ENCODE measurements at regions not wholly inside any gene's neighbourhood (a gene's known extent, or its start where the extent isn't known, plus 50 kb on each side); places are given as distances from the start of the nearest gene placed in this dataset.
A peak's percentile ranks its signal among the peaks of the same experiment; 100 is the strongest.

GRCh38 chr11:59271811-59272327, 59.1 kb upstream of the MPEG1 start:
- Histone ChIP-seq H4K91ac (ENCODE audit: insufficient read length, low read depth, low read length) (no peak overlapping the region), H2BK120ac (ENCODE audit: low read depth, low read length, poor library complexity, severe bottlenecking) (no peak overlapping the region), H4K5ac (ENCODE audit: insufficient read length, low read depth, low read length) (no peak overlapping the region), H3K4me2 (ENCODE audit: insufficient read depth, insufficient read length, low read length) (no peak overlapping the region), H3K18ac (ENCODE audit: insufficient read length, low read depth, low read length) (no peak overlapping the region), H3K4me1 (ENCODE audit: insufficient read depth, low read length) (no peaks in the 10 kb centered on the region), H3K4ac (ENCODE audit: low read depth, low read length) (no peak overlapping the region), H3K79me1 (ENCODE audit: insufficient read depth, low read depth, low read length, poor library complexity, severe bottlenecking) (no peaks in the 10 kb centered on the region), H3K23ac (ENCODE audit: insufficient read length, low read depth, low read length) (no peak overlapping the region), H2BK20ac (ENCODE audit: low read depth, low read length, poor library complexity, severe bottlenecking) (no peak overlapping the region), H3K27ac (ENCODE audit: insufficient read length, low read depth, low read length) (no peak overlapping the region), H2AK5ac (ENCODE audit: insufficient read length, low read length) (no peak overlapping the region), H3K27me3 (ENCODE audit: insufficient read depth, low read length) (no peaks in the 10 kb centered on the region), H4K8ac (replicated peaks; ENCODE audit: insufficient read length, low read depth, low read length) (no peak overlapping the region), H3T11ph (ENCODE audit: low read length) (no peak overlapping the region), H3K56ac (ENCODE audit: insufficient read length, low read depth, low read length) (no peak overlapping the region), H2BK15ac (ENCODE audit: low read depth, low read length) (no peak overlapping the region), H3K79me2 (ENCODE audit: insufficient read depth, low read length) (no peaks in the 10 kb centered on the region), H3K14ac (ENCODE audit: insufficient read depth, low read length) (peak overlapping the region; percentile 17; the same call in 1 of the 2 replicates), H2BK12ac (ENCODE audit: insufficient read length, low read depth, low read length) (no peak overlapping the region), H3K9ac (ENCODE audit: extremely low read depth, insufficient read length, low read length) (no peak overlapping the region), H2BK5ac (ENCODE audit: insufficient read length, low read length) (no peak overlapping the region), H2AFZ (ENCODE audit: low read length) (no peak overlapping the region), H3K23me2 (ENCODE audit: insufficient read length, low read depth, low read length, poor library complexity, severe bottlenecking) (no peaks in the 10 kb centered on the region), H3K9me3 (ENCODE audit: control insufficient read depth, low read depth, low read length) (no peaks in the 10 kb centered on the region), H4K20me1 (ENCODE audit: control insufficient read depth, insufficient read depth, insufficient read length) (no peaks in the 10 kb centered on the region)
- DNase-seq = no peak
- Mint-ChIP-seq H3K27me3 (ENCODE audit: low read depth) (peaks cover 2% of the 10 kb centered on the region), H3K4me1 (peaks cover 2 to 3% of the 10 kb centered on the region in 2 experiments), H3K9me3 (peaks cover 11 to 15% of the 10 kb centered on the region in 2 experiments), H3K36me3 (ENCODE audit: insufficient read depth in 1 of 3, low read depth in 3 of 3) (no peaks in the 10 kb centered on the region; a peak in 1 of 7 replicates), H3K4me3 (no peak overlapping the region), H3K27ac (no peak overlapping the region)
- no peak for TF ChIP-seq CTCF (conservative IDR thresholded peaks at IDR 0.05)
- WGBS (ENCODE audit: extremely low coverage, insufficient read length, low lambda C conversion rate) = no CpG with 5 or more reads among the region's 4 CpGs
